Right lobe of liver (tissue), 4 donors: ENCODE measurements at regions not wholly inside any gene's neighbourhood (a gene's known extent, or its start where the extent isn't known, plus 50 kb on each side); places are given as distances from the start of the nearest gene placed in this dataset.

Experiments used
- CTCF ChIP-seq, 4 donors: fragments of 200-600 bp in 3 of 4; fragments of 450-650 bp in 1 of 4; IDR thresholded peaks; one replicate each; pipeline versions ENCODE4 v1.5.1 to v1.8.0; 2016 to 2022; ENCODE audit warnings: antibody characterized with exemption in 4 of 4, mild to moderate bottlenecking in 2 of 4
- POLR2A ChIP-seq: fragments of 450-650 bp; IDR thresholded peaks from one replicate; pipeline ENCODE4 v1.6.1; 2017; ENCODE audit warnings: antibody characterized with exemption, mild to moderate bottlenecking
- donor health status: DM: no; HTN: no; CAD: no.
- donor health status: DM: no; HTN: no; CAD: no.
- donor health status: DM: no; HTN: yes; CAD: no.

DNA sequence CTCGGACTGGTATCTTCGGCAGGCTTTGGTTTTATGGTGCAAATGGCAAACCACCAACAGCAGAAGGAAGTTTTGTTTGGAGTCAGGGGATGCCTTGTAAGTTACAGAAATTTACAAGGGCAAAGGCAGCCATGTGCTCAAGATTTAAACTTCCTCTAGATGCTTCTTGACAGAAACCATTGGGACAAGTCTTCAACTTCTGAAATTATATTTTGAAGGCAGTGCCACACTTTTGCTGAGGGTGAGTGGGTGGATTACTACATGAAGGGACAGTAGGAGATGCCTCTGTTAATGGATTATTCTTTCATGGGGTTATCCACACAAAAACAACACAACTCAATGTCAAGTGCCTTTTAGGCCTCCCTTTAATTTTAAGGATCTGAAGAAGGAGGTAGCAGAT, 97.9 kb downstream of the VAPA start:
- TF ChIP-seq CTCF (IDR thresholded peaks at IDR 0.05) (no peak), POLR2A (no peak)
